Upper lobe of right lung (tissue), 1 donor: ENCODE measurements at regions not wholly inside any gene's neighbourhood (a gene's known extent, or its start where the extent isn't known, plus 50 kb on each side); places are given as distances from the start of the nearest gene placed in this dataset.

ENCODE experiments used
- ATAC-seq: fragments of 200-7000 bp; cut with Tn5 transposase; one replicate; pipeline ENCODE4 v1.9.1; 2020; ENCODE audit warnings: mild to moderate bottlenecking, moderate library complexity
- DNase-seq: peaks from one replicate; pipeline ENCODE4 v3.0.0-alpha.2; 2020
- H3K27ac ChIP-seq: fragments of 200-600 bp; one replicate; pipeline ENCODE4 v1.8.0; 2022
- H3K27me3 ChIP-seq: fragments of 200-600 bp; one replicate; pipeline ENCODE4 v1.8.0; 2022; ENCODE audit warnings: mild to moderate bottlenecking
- H3K36me3 ChIP-seq: fragments of 200-600 bp; one replicate; pipeline ENCODE4 v1.8.0; 2022
- H3K4me1 ChIP-seq: fragments of 200-600 bp; one replicate; pipeline ENCODE4 v1.8.0; 2022
- H3K4me3 ChIP-seq: fragments of 200-600 bp; one replicate; pipeline ENCODE4 v1.8.0; 2022; ENCODE audit warnings: mild to moderate bottlenecking
- H3K9me3 ChIP-seq: fragments of 200-600 bp; one replicate; pipeline ENCODE4 v1.8.0; 2022
- CTCF ChIP-seq: fragments of 200-600 bp; IDR thresholded peaks from one replicate; pipeline ENCODE4 v1.8.0; 2022; ENCODE audit warnings: antibody characterized with exemption
- intact Hi-C: fragments of 100-400 bp; cut with DNase I; formaldehyde crosslinking; loops from one replicate; pipeline ENCODE4 v1.11.0; 2022
- donor health status: DM: no; HTN: yes; CAD: no; lungs with severe emphysema.

GRCh38 chr12:91887957-91888356, 257.7 kb downstream of the BTG1 start:
- no peak for DNase-seq
- H3K36me3 ChIP-seq: no peaks in the 10 kb centered on the region
- no peak for TF ChIP-seq CTCF
- intact Hi-C loops: no loop called here
- H3K27ac ChIP-seq: no peak overlapping the region
- no peaks in the 10 kb centered on the region for H3K4me1 ChIP-seq
- no peaks in the 10 kb centered on the region for H3K9me3 ChIP-seq
- no peak overlapping the region for H3K4me3 ChIP-seq
- no peak for ATAC-seq
- no peaks in the 10 kb centered on the region for H3K27me3 ChIP-seq

- TF ChIP-seq CTCF: no peak
Observed at GRCh38 chr12:91885851-91886731, 259.6 kb downstream of the BTG1 start.

GRCh38 chr12:91884230-91884629, 261.4 kb downstream of the BTG1 start:
- no peaks in the 10 kb centered on the region for H3K4me1 ChIP-seq
- H3K36me3 ChIP-seq: no peaks in the 10 kb centered on the region
- DNase-seq (no peak), ATAC-seq (no peak)
- no peak overlapping the region for H3K4me3 ChIP-seq
- intact Hi-C loops: no loop called here
- no peaks in the 10 kb centered on the region for H3K27me3 ChIP-seq
- no peaks in the 10 kb centered on the region for H3K9me3 ChIP-seq
- no peak for TF ChIP-seq CTCF
- H3K27ac ChIP-seq: no peak overlapping the region

More at GRCh38 chr12:91885851-91886731, 259.6 kb downstream of the BTG1 start:
- H3K27me3 ChIP-seq: no peaks in the 10 kb centered on the region
- intact Hi-C loops: no loop called here
- no peak for DNase-seq
- no peak for ATAC-seq
- H3K27ac ChIP-seq: no peak overlapping the region
- no peaks in the 10 kb centered on the region for H3K36me3 ChIP-seq
- no peak overlapping the region for H3K4me3 ChIP-seq
- H3K4me1 ChIP-seq: no peaks in the 10 kb centered on the region
- H3K9me3 ChIP-seq: no peaks in the 10 kb centered on the region

GRCh38 chr12:91883811-91884210, 261.8 kb downstream of the BTG1 start:
- H3K4me1 ChIP-seq: no peaks in the 10 kb centered on the region
- ATAC-seq: no peak
- TF ChIP-seq CTCF: no peak
- H3K27me3 ChIP-seq: no peaks in the 10 kb centered on the region
- no peaks in the 10 kb centered on the region for H3K36me3 ChIP-seq
- no peak overlapping the region for H3K27ac ChIP-seq
- intact Hi-C loops: no loop called here
- H3K4me3 ChIP-seq: no peak overlapping the region
- DNase-seq: no peak
- no peaks in the 10 kb centered on the region for H3K9me3 ChIP-seq

GRCh38 chr12:91882910-91883309, 262.7 kb downstream of the BTG1 start:
- H3K4me1 ChIP-seq: no peaks in the 10 kb centered on the region
- H3K4me3 ChIP-seq: no peak overlapping the region
- intact Hi-C loops: no loop called here
- H3K36me3 ChIP-seq: no peaks in the 10 kb centered on the region
- no peak for DNase-seq
- H3K9me3 ChIP-seq: no peaks in the 10 kb centered on the region
- no peak for TF ChIP-seq CTCF
- ATAC-seq: no peak
- no peaks in the 10 kb centered on the region for H3K27me3 ChIP-seq
- no peak overlapping the region for H3K27ac ChIP-seq
